SK-MEL-5 (cell line): ENCODE measurements at regions not wholly inside any gene's neighbourhood (a gene's known extent, or its start where the extent isn't known, plus 50 kb on each side); places are given as distances from the start of the nearest gene placed in this dataset.
A peak's percentile ranks its signal among the peaks of the same experiment; 100 is the strongest.
"Not testable (repeated sequence)": the region's sequence is repeated elsewhere in the genome, so short reads cannot be mapped to it uniquely, and the experiment has no call there.

Experiments
- DNase-seq: peaks from one replicate; pipeline ENCODE4 v3.0.0-alpha.2; 2016; ENCODE audit warnings: low read depth, low spot score
- in situ Hi-C: cut with HindIII; loops from 2 replicates; pipeline ENCODE4 v1.10.0; 2016; ENCODE audit warnings: low sequenced_read_pairs, high pct_unique_total_duplicates, low pct_unique_long_range_greater_than_20kb

- in situ Hi-C loops: no loop called here
- peak; percentile 47 for DNase-seq
Measured at GRCh38 chr6:100099189-100100074, 105.4 kb upstream of the MCHR2 start.

- in situ Hi-C loops: no loop called here
- DNase-seq: no peak
Measured at GRCh38 chr6:100096936-100097335, 102.9 kb upstream of the MCHR2 start.

- in situ Hi-C loops: no loop called here
- no peak for DNase-seq
Measured at GRCh38 chr6:100096341-100096740, 102.3 kb upstream of the MCHR2 start.

- DNase-seq: no peak
- in situ Hi-C loops: no loop called here
Measured at GRCh38 chr6:100093405-100093804, 99.4 kb upstream of the MCHR2 start.

- in situ Hi-C loops: no loop called here
Measured at GRCh38 chr6:100088009-100088408, 94.0 kb upstream of the MCHR2 start.

DNA sequence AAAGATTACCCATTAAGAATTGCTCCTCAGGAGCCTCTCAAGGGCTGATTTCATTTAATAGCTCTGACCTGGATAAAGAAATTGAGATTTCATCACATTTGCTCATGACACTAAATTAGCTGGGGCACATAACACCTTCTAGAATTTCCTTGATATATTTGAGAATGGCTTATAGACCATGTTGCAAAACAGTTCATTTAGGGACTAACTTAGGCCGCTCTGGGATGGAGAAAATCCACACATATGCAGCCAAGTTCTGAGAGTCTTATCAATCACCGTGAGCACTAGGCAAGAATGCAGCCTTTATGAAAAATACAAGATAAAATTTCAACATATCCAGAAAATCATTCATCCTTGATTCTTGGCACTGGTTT, 91.0 kb upstream of the MCHR2 start:
- in situ Hi-C loops: no loop called here

More at GRCh38 chr6:100088009-100088408, 94.0 kb upstream of the MCHR2 start:
- no peak for DNase-seq

DNA sequence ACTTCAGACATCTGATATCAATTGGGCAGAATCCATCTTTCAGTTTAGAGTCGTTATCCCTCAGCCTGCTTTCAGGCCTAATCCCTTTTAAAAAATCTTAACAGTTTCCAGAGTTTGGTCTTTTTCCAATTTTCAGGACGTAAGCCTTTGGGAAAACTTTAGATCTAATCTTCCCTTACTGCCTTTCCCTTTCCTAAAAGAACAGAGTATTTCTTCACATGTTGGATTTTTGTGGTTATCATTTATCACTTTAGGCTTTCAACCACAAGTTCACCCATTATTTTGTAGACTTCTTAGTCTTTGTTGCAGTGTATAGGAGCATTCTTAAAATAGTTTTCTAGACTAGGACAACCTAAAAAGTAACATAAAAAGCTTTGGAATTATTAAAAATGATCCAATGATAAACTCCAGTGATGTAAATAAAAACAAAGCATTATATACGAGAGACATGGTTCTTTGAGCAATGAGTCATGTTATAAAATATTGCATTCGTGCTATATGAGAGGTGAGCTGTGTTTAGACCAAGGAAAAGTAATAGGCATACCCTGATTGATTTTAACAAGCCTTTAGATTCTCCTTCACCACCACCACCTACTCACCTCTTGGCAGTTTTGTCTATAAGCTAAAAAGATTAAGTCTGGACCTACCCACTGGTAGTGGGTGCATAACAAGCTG, 90.4 kb upstream of the MCHR2 start:
- in situ Hi-C loops: no loop called here
- DNase-seq: no peak

More for the DNA sequence above, 91.0 kb upstream of the MCHR2 start:
- no peak for DNase-seq

DNA sequence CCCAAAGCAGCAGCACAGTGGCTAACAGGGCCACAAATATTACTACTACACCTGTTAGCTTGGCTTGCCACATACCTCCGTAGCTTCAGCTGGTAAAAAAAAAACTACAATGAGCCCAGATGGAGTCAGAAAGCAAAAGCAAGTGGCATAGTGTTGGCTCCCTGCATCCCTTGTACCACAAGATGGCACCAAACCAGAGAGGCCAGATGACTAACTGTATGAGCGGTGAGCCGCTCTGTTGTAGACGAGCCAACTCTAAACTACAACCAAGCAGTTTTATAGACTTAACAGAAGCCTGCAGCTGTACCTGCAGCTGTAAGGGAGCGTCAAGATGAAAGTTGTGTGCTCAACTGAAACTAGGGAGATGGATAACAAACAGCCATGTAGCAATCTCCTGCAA, 84.5 kb upstream of the MCHR2 start:
- in situ Hi-C loops: no loop called here
- peak; percentile 70 for DNase-seq

GRCh38 chr6:100065348-100065747, 71.3 kb upstream of the MCHR2 start:
- DNase-seq: no peak
- in situ Hi-C loops: no loop called here

DNA sequence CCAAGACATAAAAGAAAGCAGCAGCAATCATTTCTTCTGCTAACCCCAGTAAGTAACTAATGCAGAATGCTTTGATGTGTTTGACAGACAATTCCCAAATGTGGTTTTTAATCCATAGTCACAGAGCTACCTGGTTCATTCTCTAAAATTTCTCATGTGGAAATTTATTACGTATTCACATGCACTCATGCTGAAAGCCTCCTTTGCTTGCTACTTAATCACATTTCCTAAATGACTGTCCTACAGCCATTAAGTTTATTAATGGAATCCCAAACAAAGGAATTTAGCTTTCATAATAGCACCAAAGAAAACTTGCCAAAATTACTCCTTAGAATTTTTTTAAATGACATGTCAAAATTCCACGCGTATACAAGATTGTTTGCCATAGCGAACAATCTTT, 68.6 kb upstream of the MCHR2 start:
- DNase-seq: no peak
- in situ Hi-C loops: no loop called here

DNA sequence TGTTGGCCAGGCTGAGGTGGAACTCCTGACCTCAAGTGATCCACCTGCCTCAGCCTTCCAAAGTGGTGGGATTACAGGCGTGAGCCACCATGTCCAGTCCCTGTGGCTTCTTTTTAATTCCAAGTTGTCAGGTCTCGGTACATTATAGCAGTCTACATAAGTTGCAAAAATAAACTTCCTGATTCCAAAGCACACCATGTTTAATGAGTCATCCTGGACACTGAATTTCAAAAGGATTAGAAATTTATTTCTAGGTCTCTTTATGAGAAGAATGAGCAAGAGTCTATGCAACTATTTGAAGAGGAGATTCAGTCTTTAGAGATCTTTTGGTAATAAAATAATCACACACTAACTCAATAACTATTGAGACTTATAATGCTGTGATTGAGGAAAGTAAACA, 63.9 kb upstream of the MCHR2 start:
- in situ Hi-C loops: no loop called here
- no peak for DNase-seq

- in situ Hi-C loops: no loop called here
- DNase-seq: no peak
Measured at GRCh38 chr6:100050550-100050949, 56.5 kb upstream of the MCHR2 start.

DNA sequence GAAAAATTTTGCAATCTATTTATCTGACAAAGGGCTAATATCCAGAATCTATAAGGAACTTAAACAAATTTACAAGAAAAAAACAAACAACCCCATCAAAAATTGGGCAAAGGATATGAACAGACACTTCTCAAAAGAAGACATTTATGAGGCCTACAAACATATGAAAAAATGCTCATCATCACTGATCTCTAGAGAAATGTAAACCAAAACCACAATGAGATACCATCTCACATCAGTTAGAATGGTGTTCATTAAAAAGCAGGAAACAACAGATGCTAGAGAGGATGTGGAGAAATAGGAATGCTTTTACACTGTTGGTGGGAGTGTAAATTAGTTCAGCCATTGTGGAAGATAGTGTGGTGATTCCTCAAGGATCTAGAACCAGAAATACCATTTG, 49.9 kb upstream of the MCHR2 start:
- DNase-seq, in situ Hi-C loops: not testable (repeated sequence)
